GM06990 (cell line): ENCODE measurements at regions not wholly inside any gene's neighbourhood (a gene's known extent, or its start where the extent isn't known, plus 50 kb on each side); places are given as distances from the start of the nearest gene placed in this dataset.

ENCODE experiments used
- DNase-seq: peaks from one replicate; pipeline ENCODE4 v3.0.0-alpha.2; 2011; ENCODE audit not compliant: insufficient read length; ENCODE audit errors: extremely low read depth
- H3K27me3 ChIP-seq: replicated peaks from 2 replicates; pipeline ENCODE4 v1.6.0; 2011; ENCODE audit warnings: low read length; ENCODE audit not compliant: control insufficient read depth, insufficient read depth
- H3K36me3 ChIP-seq: 2 replicates; pipeline ENCODE4 v1.5.1; 2011; ENCODE audit warnings: low read length; ENCODE audit not compliant: control insufficient read depth, insufficient read depth
- H3K4me3 ChIP-seq: replicated peaks from 2 replicates; pipeline ENCODE4 v1.5.1; 2011; ENCODE audit warnings: low read depth, mild to moderate bottlenecking, control low read depth, low read length
- CTCF ChIP-seq: IDR thresholded peaks from 2 replicates; pipeline ENCODE4 v1.5.1; 2011; ENCODE audit warnings: low read length, control low read depth, mild to moderate bottlenecking, inconsistent platforms; ENCODE audit not compliant: insufficient read depth, poor library complexity, severe bottlenecking

GRCh38 chr6:111938710-111939109 is 65.5 kb upstream of the FYN start:
- Histone ChIP-seq H3K4me3 (no peak overlapping the region), H3K36me3 (no peaks in the 10 kb centered on the region), H3K27me3 (no peaks in the 10 kb centered on the region)
- no peak for TF ChIP-seq CTCF
- no peak for DNase-seq

- no peak overlapping the region for H3K4me3 ChIP-seq
- no peak for DNase-seq
- no peak for TF ChIP-seq CTCF
- H3K27me3 ChIP-seq: no peaks in the 10 kb centered on the region
- no peaks in the 10 kb centered on the region for H3K36me3 ChIP-seq
Measured at GRCh38 chr6:111939902-111940301, 66.7 kb upstream of the FYN start.

GRCh38 chr6:111940801-111941200 is 67.5 kb upstream of the FYN start:
- H3K4me3 ChIP-seq: no peak overlapping the region
- no peaks in the 10 kb centered on the region for H3K27me3 ChIP-seq
- DNase-seq: no peak
- no peak for TF ChIP-seq CTCF
- no peaks in the 10 kb centered on the region for H3K36me3 ChIP-seq

DNA sequence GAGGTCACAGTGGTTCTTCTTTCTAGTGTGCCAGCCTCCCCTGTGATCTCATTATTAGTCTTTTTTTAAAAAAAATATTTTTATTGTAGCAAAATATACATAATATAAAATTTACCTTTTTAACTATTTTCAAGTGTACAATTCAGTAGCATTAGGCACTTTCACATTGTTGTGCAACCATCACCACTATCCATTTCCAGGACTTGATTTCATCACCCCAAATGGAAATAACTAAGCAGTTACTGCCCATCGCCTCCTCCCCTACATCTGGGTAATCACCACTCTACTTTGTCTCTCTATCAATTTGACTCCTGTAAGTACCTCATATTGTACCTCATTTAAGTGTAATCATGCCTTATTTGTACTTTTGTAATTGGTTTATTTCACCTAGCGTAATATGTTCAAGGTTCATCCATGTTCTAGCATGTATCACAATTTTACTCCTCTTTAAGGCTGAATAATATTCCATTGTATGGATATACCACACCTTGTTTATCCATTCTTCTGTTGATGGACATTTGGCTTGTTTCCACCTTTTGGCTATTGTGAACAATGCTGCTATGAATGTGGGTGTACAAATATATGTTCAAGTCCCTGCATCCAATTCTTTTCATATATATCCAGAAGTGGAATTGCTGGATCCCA is 68.6 kb upstream of the FYN start:
- no peak for TF ChIP-seq CTCF
- no peak for DNase-seq
- H3K4me3 ChIP-seq: no peak overlapping the region
- no peaks in the 10 kb centered on the region for H3K27me3 ChIP-seq
- H3K36me3 ChIP-seq: no peaks in the 10 kb centered on the region

DNA sequence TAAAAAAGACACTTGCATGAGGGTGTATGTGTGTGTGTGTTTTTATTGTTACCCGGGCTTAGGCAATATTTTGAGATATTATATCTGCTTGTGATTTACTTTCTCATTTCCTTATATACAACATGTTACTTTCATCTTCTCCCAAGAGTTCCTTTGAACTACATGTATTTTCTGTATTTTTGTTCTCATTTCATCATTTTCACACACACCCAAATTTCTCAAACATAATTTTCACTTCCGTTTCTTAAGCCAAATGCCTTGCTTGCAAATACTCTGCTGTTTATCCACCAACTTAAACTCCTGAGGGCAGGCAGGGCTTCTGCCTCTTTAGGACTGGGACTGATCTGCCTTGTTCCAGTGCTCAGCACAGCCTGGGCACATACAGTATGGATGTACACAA is 69.3 kb upstream of the FYN start:
- no peak overlapping the region for H3K4me3 ChIP-seq

More for the DNA sequence above, 69.3 kb upstream of the FYN start:
- TF ChIP-seq CTCF: no peak
- Histone ChIP-seq H3K36me3 (no peaks in the 10 kb centered on the region), H3K27me3 (no peaks in the 10 kb centered on the region)
- no peak for DNase-seq
